ENCODE measurements at regions not wholly inside any gene's neighbourhood (a gene's known extent, or its start where the extent isn't known, plus 50 kb on each side); places are given as distances from the start of the nearest gene placed in this dataset.

DNA sequence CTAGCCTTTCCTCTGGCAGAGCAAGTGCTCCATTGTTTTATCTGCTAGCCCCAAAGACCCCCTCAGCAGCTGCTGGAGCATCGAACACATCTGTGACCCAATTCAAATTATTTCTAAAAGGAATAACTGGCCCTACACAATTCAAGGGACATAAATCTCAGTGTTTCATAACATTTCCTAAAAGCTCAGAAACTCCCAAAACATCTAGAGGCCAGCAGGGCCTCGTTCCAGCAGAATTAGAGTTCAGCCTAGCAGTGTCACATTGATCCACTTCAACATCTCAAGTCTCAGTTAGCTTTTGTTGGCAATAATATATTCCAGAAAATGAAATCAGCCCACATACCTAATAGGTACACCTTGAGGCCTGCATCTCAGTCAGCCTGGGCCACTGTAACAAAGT lies 179.1 kb downstream of the ETAA1 start:
- TF ChIP-seq MED1 (CRISPR knock-in tag; IDR thresholded peaks at IDR 0.05) = no peak
- TF ChIP-seq ASH2L (IDR thresholded peaks at IDR 0.05; ENCODE audit: insufficient read length, low read depth, low read length) = no peak
- TF ChIP-seq POGZ (CRISPR knock-in tag; IDR thresholded peaks at IDR 0.05) = no peak
- no peak for TF ChIP-seq HNRNPUL1 (IDR thresholded peaks at IDR 0.05; ENCODE audit: low read depth, low read length)
- TF ChIP-seq GABPB1 (CRISPR knock-in tag; IDR thresholded peaks at IDR 0.05) = no peak
- no peak for TF ChIP-seq HCFC1 (IDR thresholded peaks at IDR 0.05; ENCODE audit: low read depth, low read length)
- TF ChIP-seq, protein P1, sequence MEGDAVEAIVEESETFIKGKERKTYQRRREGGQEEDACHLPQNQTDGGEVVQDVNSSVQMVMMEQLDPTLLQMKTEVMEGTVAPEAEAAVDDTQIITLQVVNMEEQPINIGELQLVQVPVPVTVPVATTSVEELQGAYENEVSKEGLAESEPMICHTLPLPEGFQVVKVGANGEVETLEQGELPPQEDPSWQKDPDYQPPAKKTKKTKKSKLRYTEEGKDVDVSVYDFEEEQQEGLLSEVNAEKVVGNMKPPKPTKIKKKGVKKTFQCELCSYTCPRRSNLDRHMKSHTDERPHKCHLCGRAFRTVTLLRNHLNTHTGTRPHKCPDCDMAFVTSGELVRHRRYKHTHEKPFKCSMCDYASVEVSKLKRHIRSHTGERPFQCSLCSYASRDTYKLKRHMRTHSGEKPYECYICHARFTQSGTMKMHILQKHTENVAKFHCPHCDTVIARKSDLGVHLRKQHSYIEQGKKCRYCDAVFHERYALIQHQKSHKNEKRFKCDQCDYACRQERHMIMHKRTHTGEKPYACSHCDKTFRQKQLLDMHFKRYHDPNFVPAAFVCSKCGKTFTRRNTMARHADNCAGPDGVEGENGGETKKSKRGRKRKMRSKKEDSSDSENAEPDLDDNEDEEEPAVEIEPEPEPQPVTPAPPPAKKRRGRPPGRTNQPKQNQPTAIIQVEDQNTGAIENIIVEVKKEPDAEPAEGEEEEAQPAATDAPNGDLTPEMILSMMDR (CRISPR knock-in tag; IDR thresholded peaks at IDR 0.05) = no peak
- TF ChIP-seq HDAC6 (IDR thresholded peaks at IDR 0.05; ENCODE audit: low read depth, low read length) = no peak
